ENCODE measurements at regions not wholly inside any gene's neighbourhood (a gene's known extent, or its start where the extent isn't known, plus 50 kb on each side); places are given as distances from the start of the nearest gene placed in this dataset.

- Histone ChIP-seq H3K4me3 (ENCODE audit: low read depth, low read length) (no peak overlapping the region), H3K36me3 (no peaks in the 10 kb centered on the region), H3K27ac (no peak overlapping the region), H3K9me3 (ENCODE audit: severe bottlenecking) (no peaks in the 10 kb centered on the region), H3K27me3 (ENCODE audit: insufficient read depth, low read depth, severe bottlenecking) (no peaks in the 10 kb centered on the region)
- DNase-seq = no peak
- TF ChIP-seq CTCF (IDR thresholded peaks at IDR 0.05; ENCODE audit: low read depth, low read length) = no peak
These were observed 144.2 kb downstream of the YIPF5 start for GRCh38 chr5:144026286-144026685.

GRCh38 chr5:144028058-144028457 is 142.4 kb downstream of the YIPF5 start:
- no peak overlapping the region for H3K4me3 ChIP-seq (ENCODE audit: low read depth, low read length)
- DNase-seq = no peak
- H3K36me3 ChIP-seq = no peaks in the 10 kb centered on the region
- TF ChIP-seq CTCF (IDR thresholded peaks at IDR 0.05; ENCODE audit: low read depth, low read length) = no peak
- H3K27me3 ChIP-seq (ENCODE audit: insufficient read depth, low read depth, severe bottlenecking) = no peaks in the 10 kb centered on the region
- H3K27ac ChIP-seq = no peak overlapping the region
- no peaks in the 10 kb centered on the region for H3K9me3 ChIP-seq (ENCODE audit: severe bottlenecking)

GRCh38 chr5:144028636-144029035 is 141.8 kb downstream of the YIPF5 start:
- no peak overlapping the region for H3K27ac ChIP-seq
- no peaks in the 10 kb centered on the region for H3K9me3 ChIP-seq (ENCODE audit: severe bottlenecking)
- TF ChIP-seq CTCF (IDR thresholded peaks at IDR 0.05; ENCODE audit: low read depth, low read length) = no peak
- H3K4me3 ChIP-seq (ENCODE audit: low read depth, low read length) = no peak overlapping the region
- no peak for DNase-seq
- no peaks in the 10 kb centered on the region for H3K27me3 ChIP-seq (ENCODE audit: insufficient read depth, low read depth, severe bottlenecking)
- H3K36me3 ChIP-seq = no peaks in the 10 kb centered on the region

- no peak overlapping the region for H3K4me3 ChIP-seq (ENCODE audit: low read depth, low read length)
- DNase-seq = no peak
- no peaks in the 10 kb centered on the region for H3K27me3 ChIP-seq (ENCODE audit: insufficient read depth, low read depth, severe bottlenecking)
- H3K36me3 ChIP-seq = no peaks in the 10 kb centered on the region
- no peak overlapping the region for H3K27ac ChIP-seq
- TF ChIP-seq CTCF (IDR thresholded peaks at IDR 0.05; ENCODE audit: low read depth, low read length) = no peak
- H3K9me3 ChIP-seq (ENCODE audit: severe bottlenecking) = no peaks in the 10 kb centered on the region
These were observed 139.6 kb downstream of the YIPF5 start for GRCh38 chr5:144030904-144031303.

GRCh38 chr5:144032375-144032774 is 138.1 kb downstream of the YIPF5 start:
- H3K4me3 ChIP-seq (ENCODE audit: low read depth, low read length) = no peak overlapping the region
- no peaks in the 10 kb centered on the region for H3K36me3 ChIP-seq
- no peak for DNase-seq
- TF ChIP-seq CTCF (IDR thresholded peaks at IDR 0.05; ENCODE audit: low read depth, low read length) = no peak
- no peaks in the 10 kb centered on the region for H3K27me3 ChIP-seq (ENCODE audit: insufficient read depth, low read depth, severe bottlenecking)
- H3K9me3 ChIP-seq (ENCODE audit: severe bottlenecking) = no peaks in the 10 kb centered on the region
- H3K27ac ChIP-seq = no peak overlapping the region

GRCh38 chr5:144033486-144033885 is 137.0 kb downstream of the YIPF5 start:
- Histone ChIP-seq H3K9me3 (ENCODE audit: severe bottlenecking) (no peaks in the 10 kb centered on the region), H3K27ac (no peak overlapping the region), H3K27me3 (ENCODE audit: insufficient read depth, low read depth, severe bottlenecking) (no peaks in the 10 kb centered on the region), H3K4me3 (ENCODE audit: low read depth, low read length) (no peak overlapping the region), H3K36me3 (no peaks in the 10 kb centered on the region)
- TF ChIP-seq CTCF (IDR thresholded peaks at IDR 0.05; ENCODE audit: low read depth, low read length) = no peak
- DNase-seq = no peak

All from WERI-Rb-1 (cell line).